ENCODE measurements at regions not wholly inside any gene's neighbourhood (a gene's known extent, or its start where the extent isn't known, plus 50 kb on each side); places are given as distances from the start of the nearest gene placed in this dataset.

DNA sequence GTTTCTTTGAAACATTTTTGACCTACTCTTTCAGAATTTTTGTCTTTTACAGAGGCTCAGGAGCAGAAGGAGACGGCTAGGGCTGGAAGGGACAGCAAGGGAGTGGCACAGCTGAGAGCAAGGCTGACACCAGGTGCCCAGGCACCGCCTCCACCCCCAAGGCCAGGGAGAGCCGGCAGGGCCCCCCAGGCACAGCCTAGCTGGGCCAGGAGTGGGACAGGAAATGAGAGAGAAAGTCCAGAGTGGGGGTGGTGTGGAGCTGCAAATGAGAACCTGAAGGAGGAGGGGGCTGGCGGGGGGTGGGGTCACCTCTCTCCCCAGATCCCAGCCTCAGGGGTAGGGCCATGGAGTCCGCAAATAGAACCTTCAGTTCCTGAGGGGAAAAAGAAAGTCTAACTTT is 236.7 kb downstream of the CDC5L start:
- Mint-ChIP-seq H3K4me1 (ENCODE audit: low read depth) (peaks cover 4% of the 10 kb centered on the region), H3K9me3 (ENCODE audit: low read depth) (no peaks in the 10 kb centered on the region), H3K27me3 (no peaks in the 10 kb centered on the region), H3K27ac (no peak overlapping the region), H3K36me3 (no peaks in the 10 kb centered on the region), H3K4me3 (no peak overlapping the region)

DNA sequence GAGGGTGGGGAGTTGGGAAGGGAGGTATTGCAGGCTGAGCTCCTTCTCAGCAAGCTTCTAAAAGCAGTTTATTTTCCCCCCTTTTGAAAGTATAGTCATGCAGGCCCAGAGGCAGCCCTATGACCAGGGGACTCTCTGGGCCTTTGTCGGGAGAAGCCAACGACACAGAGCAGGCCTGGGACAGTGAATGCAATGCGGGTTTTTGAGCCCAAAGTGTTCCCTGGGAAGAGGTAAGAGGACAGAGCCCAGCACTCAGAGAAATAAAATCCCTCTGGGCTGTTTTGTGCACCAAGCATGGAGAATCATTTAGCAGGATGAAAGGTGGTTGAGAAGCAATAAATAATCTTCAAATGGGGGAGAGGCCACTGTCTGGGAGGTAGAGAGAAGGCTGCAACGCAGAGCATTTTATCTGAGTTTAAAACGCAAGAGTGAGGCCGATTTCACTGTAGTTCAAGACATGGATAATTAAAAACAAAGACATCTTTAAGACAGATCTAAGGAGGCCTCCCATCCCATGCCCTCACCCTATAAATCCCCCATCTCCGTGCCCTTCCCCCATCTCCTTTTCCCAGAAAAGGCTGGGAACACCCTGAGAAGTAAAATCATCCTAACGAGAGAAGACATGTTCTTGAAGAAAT is 237.5 kb downstream of the CDC5L start:
- H3K9me3 Mint-ChIP-seq (ENCODE audit: low read depth) = no peaks in the 10 kb centered on the region
- no peaks in the 10 kb centered on the region for H3K36me3 Mint-ChIP-seq
- no peaks in the 10 kb centered on the region for H3K27me3 Mint-ChIP-seq
- H3K4me3 Mint-ChIP-seq = no peak overlapping the region
- H3K4me1 Mint-ChIP-seq (ENCODE audit: low read depth) = peaks cover 5% of the 10 kb centered on the region
- H3K27ac Mint-ChIP-seq = no peak overlapping the region

DNA sequence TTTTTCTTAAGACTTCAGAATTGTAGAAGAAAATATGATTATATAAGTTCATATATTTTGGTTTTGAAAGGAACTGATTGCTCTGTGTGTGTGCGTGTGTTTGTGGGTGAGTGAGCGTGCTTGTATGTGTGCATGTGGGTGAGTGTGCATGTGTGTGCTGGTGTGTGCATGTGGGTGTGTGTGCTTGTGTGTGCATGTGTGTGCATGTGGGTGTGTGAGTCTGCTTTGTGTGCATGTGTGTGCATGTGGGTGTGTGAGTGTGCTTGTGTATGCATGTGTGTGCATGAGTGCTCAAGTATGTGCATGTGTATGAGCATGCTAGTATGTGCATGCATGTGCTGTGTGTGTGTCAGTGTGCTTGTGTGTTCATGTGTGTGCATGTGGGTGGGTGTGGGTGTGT is 238.5 kb downstream of the CDC5L start:
- Mint-ChIP-seq H3K27me3 (no peaks in the 10 kb centered on the region), H3K4me3 (no peak overlapping the region), H3K36me3 (no peaks in the 10 kb centered on the region), H3K9me3 (ENCODE audit: low read depth) (no peaks in the 10 kb centered on the region), H3K4me1 (ENCODE audit: low read depth) (peaks cover 11% of the 10 kb centered on the region), H3K27ac (no peak overlapping the region)

GRCh38 chr6:44626616-44627015 is 239.1 kb downstream of the CDC5L start:
- Mint-ChIP-seq H3K9me3 (ENCODE audit: low read depth) (no peaks in the 10 kb centered on the region), H3K36me3 (no peaks in the 10 kb centered on the region), H3K4me1 (ENCODE audit: low read depth) (peaks cover 11% of the 10 kb centered on the region), H3K27ac (no peak overlapping the region), H3K27me3 (no peaks in the 10 kb centered on the region), H3K4me3 (no peak overlapping the region)

- Mint-ChIP-seq H3K9me3 (ENCODE audit: low read depth) (no peaks in the 10 kb centered on the region), H3K27me3 (no peaks in the 10 kb centered on the region), H3K4me3 (no peak overlapping the region), H3K4me1 (ENCODE audit: low read depth) (peaks cover 11% of the 10 kb centered on the region), H3K36me3 (no peaks in the 10 kb centered on the region), H3K27ac (no peak overlapping the region)
These were observed 239.8 kb downstream of the CDC5L start for GRCh38 chr6:44627091-44627882.

DNA sequence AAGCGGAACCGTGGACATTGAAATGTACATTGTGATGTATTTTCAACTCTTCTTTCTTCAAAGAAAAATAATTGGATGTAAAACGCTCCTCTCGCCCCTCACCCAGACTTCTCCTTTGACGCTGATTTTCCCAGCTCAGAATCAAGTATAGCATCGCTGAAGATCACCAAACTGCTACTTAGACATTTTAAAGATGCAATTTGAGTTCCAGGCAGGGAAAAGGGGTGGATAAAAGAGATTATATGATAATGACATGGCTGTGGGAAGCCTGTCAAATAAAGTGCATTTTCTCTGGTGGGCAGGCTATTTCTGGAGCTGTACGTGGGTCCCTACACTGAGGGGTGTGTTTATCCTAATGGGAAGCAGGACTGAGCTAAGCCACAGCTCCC is 240.4 kb downstream of the CDC5L start:
- H3K36me3 Mint-ChIP-seq = no peaks in the 10 kb centered on the region
- H3K4me3 Mint-ChIP-seq = no peak overlapping the region
- H3K4me1 Mint-ChIP-seq (ENCODE audit: low read depth) = peaks cover 11% of the 10 kb centered on the region
- H3K27ac Mint-ChIP-seq = no peak overlapping the region
- no peaks in the 10 kb centered on the region for H3K27me3 Mint-ChIP-seq
- H3K9me3 Mint-ChIP-seq (ENCODE audit: low read depth) = no peaks in the 10 kb centered on the region

DNA sequence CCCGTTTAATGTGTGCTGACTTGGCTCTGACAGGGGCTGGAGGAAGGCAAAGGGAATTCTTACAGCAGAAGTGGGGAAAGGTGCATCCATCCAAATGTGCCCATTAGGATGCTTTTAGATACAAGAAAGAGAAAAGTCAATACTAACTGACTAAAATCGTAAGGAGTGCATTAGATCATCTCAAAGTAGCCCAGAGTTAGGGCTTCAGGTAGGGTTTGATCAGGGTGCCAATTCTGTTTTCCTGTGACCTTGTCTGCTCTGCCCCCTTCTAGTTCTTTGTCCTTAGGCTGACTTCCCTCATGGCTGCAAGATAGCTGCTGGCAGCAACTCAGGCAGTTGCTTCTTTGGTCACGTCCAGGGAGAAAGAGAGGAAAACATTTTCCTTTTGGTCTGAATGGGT is 240.8 kb downstream of the CDC5L start:
- H3K36me3 Mint-ChIP-seq = no peaks in the 10 kb centered on the region
- H3K9me3 Mint-ChIP-seq (ENCODE audit: low read depth) = no peaks in the 10 kb centered on the region
- H3K27me3 Mint-ChIP-seq = no peaks in the 10 kb centered on the region
- no peak overlapping the region for H3K27ac Mint-ChIP-seq
- peaks cover 11% of the 10 kb centered on the region for H3K4me1 Mint-ChIP-seq (ENCODE audit: low read depth)
- no peak overlapping the region for H3K4me3 Mint-ChIP-seq

GRCh38 chr6:44629636-44630035 is 242.1 kb downstream of the CDC5L start:
- H3K4me3 Mint-ChIP-seq = no peak overlapping the region
- no peaks in the 10 kb centered on the region for H3K27me3 Mint-ChIP-seq
- H3K27ac Mint-ChIP-seq = no peak overlapping the region
- no peaks in the 10 kb centered on the region for H3K9me3 Mint-ChIP-seq (ENCODE audit: low read depth)
- H3K36me3 Mint-ChIP-seq = no peaks in the 10 kb centered on the region
- H3K4me1 Mint-ChIP-seq (ENCODE audit: low read depth) = peaks cover 11% of the 10 kb centered on the region

DNA sequence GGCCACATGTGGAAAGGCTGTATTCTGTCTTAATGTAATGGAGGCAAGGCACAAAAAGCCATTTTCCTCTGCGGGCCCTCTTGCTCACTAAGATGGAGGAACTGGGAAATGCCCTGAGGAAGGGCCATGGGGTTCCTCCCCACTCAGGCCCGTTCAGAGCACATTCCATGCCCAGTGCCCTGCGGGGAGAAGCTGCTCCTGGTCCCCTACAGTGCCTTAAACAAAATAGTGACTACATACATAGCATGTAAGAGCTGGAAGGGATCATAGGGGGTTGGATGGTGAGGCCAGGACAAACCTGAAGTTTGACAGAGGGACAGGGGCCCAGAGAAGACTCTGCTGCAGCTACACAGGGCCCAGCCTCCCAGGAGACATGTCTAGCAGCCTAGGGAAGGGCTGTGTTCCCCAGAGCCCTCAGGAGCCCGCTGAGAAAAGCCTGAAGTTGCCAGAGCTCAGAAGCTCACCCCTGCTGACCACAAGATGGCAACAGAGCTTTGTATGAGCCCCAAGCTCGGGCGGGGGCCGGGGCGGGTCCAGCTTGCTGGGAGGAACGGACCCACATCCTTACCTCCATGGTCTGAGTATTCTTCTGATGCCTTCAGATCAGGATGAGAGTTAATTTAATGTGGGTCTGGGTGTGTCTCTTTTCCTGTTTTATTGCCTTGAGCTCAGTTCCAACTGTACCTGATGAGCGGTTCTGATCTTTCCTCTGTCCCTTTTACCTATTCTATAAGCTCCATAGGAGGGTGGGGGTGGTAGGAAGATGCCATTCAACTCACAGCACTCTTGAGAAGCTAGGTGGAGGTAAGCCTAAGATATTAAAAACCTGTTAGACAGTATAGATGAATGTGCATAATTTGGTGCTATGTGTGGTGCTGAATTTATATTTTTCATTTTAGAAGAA is 242.9 kb downstream of the CDC5L start:
- no peaks in the 10 kb centered on the region for H3K9me3 Mint-ChIP-seq (ENCODE audit: low read depth)
- no peak overlapping the region for H3K4me3 Mint-ChIP-seq
- H3K4me1 Mint-ChIP-seq (ENCODE audit: low read depth) = peaks cover 11% of the 10 kb centered on the region
- H3K36me3 Mint-ChIP-seq = no peaks in the 10 kb centered on the region
- H3K27me3 Mint-ChIP-seq = no peaks in the 10 kb centered on the region
- no peak overlapping the region for H3K27ac Mint-ChIP-seq

DNA sequence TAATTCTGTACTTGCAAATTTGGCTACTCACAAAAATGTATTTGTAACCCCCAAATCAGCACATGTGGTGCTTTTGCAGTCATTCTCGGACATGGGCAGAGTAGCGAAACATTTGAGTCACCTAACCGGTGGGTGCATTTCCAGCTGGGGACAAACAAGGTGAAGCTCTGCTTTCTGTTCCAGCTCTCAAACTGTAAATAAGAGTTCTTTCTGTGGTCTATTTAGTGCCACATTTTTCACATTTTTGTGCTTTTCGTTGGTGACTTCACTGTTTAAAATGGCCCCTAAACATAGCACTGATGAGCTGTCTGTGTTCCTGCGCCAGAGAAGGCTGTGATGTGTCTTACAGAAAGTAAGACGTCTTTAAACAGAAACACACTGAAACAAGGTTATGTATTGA is 244.5 kb downstream of the CDC5L start:
- no peak overlapping the region for H3K27ac Mint-ChIP-seq
- H3K36me3 Mint-ChIP-seq = no peaks in the 10 kb centered on the region
- peaks cover 10% of the 10 kb centered on the region for H3K4me1 Mint-ChIP-seq (ENCODE audit: low read depth)
- no peak overlapping the region for H3K4me3 Mint-ChIP-seq
- no peaks in the 10 kb centered on the region for H3K9me3 Mint-ChIP-seq (ENCODE audit: low read depth)
- peaks cover 2% of the 10 kb centered on the region for H3K27me3 Mint-ChIP-seq

DNA sequence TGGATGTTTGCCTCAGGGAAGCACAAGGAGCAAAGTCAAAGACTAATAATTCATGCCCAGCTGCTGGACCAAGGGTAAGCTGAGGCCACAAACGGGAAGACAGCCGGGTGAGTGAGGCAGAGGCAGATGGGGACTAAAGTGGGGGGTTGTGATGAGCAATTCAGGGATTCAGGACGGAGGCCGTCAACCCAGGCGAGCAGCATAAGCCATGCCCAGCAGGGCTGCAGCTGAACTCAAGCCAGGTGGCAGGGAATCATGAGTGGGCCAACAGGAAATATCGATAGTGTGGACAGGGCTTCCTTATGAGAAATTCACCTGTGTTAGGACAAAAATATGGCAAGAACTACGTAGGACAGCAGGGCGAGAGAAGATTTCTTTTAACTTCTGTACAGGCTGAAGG is 246.8 kb downstream of the CDC5L start:
- H3K27me3 Mint-ChIP-seq = peaks cover 2% of the 10 kb centered on the region
- no peak overlapping the region for H3K27ac Mint-ChIP-seq
- H3K4me1 Mint-ChIP-seq (ENCODE audit: low read depth) = peaks cover 6% of the 10 kb centered on the region
- H3K4me3 Mint-ChIP-seq = no peak overlapping the region
- H3K36me3 Mint-ChIP-seq = no peaks in the 10 kb centered on the region
- H3K9me3 Mint-ChIP-seq (ENCODE audit: low read depth) = no peaks in the 10 kb centered on the region

DNA sequence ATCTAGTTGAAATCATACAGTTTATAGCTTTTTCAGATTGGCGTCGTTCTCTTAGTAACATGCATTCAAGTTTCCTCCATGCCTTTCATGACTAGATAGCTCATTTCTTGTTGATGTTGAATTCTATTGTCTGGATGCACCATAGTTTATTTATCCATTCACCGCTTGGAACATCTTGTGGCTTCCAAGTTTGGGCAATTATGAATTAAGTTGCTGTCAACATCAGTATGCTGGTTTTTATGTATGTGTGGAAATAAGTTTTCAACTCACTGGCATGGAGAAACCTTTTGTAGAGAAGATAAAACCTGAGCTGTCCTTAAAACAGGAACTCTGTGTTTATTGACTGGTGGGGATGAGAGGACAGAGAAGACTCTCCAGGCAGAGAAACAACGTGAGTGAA is 248.0 kb downstream of the CDC5L start:
- Mint-ChIP-seq H3K4me3 (no peak overlapping the region), H3K4me1 (ENCODE audit: low read depth) (peaks cover 5% of the 10 kb centered on the region)

GRCh38 chr6:44636561-44637248 is 249.2 kb downstream of the CDC5L start:
- H3K36me3 Mint-ChIP-seq = no peaks in the 10 kb centered on the region
- peaks cover 6% of the 10 kb centered on the region for H3K4me1 Mint-ChIP-seq (ENCODE audit: low read depth)
- H3K4me3 Mint-ChIP-seq = no peak overlapping the region
- H3K27ac Mint-ChIP-seq = no peak overlapping the region
- H3K9me3 Mint-ChIP-seq (ENCODE audit: low read depth) = no peaks in the 10 kb centered on the region
- H3K27me3 Mint-ChIP-seq = peaks cover 2% of the 10 kb centered on the region

More for the DNA sequence above, 248.0 kb downstream of the CDC5L start:
- Mint-ChIP-seq H3K27ac (no peak overlapping the region), H3K36me3 (no peaks in the 10 kb centered on the region), H3K9me3 (ENCODE audit: low read depth) (no peaks in the 10 kb centered on the region), H3K27me3 (peaks cover 2% of the 10 kb centered on the region)

- peak overlapping the region; percentile 71 for H3K27ac Mint-ChIP-seq
- no peaks in the 10 kb centered on the region for H3K27me3 Mint-ChIP-seq
- peaks cover 8% of the 10 kb centered on the region for H3K4me1 Mint-ChIP-seq (ENCODE audit: low read depth)
- no peaks in the 10 kb centered on the region for H3K36me3 Mint-ChIP-seq
- no peaks in the 10 kb centered on the region for H3K9me3 Mint-ChIP-seq (ENCODE audit: low read depth)
- H3K4me3 Mint-ChIP-seq = no peak overlapping the region
These were observed 254.0 kb downstream of the CDC5L start for GRCh38 chr6:44641344-44642031.

Measured in activated naive CD8-positive, alpha-beta T cell (primary cell).